GM19397 (cell line): ENCODE measurements at regions not wholly inside any gene's neighbourhood (a gene's known extent, or its start where the extent isn't known, plus 50 kb on each side); places are given as distances from the start of the nearest gene placed in this dataset.

Source experiments
- ATAC-seq: cut with Tn5 transposase; IDR thresholded peaks from one replicate; pipeline ENCODE4 v1.9.1; 2021; ENCODE audit warnings: mild to moderate bottlenecking, moderate library complexity; ENCODE audit not compliant: unreplicated experiment

- no peak for ATAC-seq
Measured at GRCh38 chr10:128461991-128462390, 335.8 kb upstream of the MKI67 start.

GRCh38 chr10:128462844-128463243 lies 336.6 kb upstream of the MKI67 start:
- ATAC-seq, result no peak

- no peak for ATAC-seq
Measured at GRCh38 chr10:128463991-128464760, 338.0 kb upstream of the MKI67 start.

- no peak for ATAC-seq
Measured at GRCh38 chr10:128465697-128466096, 339.5 kb upstream of the MKI67 start.

- ATAC-seq, result no peak
Measured at GRCh38 chr10:128466831-128467371, 340.7 kb upstream of the MKI67 start.

GRCh38 chr10:128468462-128468861 lies 342.2 kb upstream of the MKI67 start:
- ATAC-seq, result no peak

DNA sequence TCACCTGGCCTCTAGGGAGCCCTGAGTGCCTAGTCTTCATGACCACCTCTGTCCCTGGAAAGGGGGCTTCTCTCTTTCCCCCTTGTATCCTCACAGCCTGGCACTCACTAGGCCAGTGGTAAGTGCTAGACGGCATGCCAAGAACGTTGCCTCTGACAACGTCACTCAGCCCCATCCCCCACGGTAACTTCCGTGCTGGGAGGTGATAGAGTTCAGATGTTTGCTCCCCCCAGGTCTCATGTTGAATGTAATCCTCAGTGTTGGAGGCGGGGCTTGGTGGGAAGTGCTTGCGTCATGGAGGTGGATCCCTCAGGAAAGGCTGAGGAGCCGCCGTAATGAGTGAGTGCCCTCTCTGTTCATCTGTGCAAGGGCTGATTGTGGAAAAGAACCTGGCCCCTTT lies 343.3 kb upstream of the MKI67 start:
- no peak for ATAC-seq

GRCh38 chr10:128470321-128470965 lies 344.2 kb upstream of the MKI67 start:
- no peak for ATAC-seq

GRCh38 chr10:128471151-128471550 lies 344.9 kb upstream of the MKI67 start:
- ATAC-seq, result no peak

DNA sequence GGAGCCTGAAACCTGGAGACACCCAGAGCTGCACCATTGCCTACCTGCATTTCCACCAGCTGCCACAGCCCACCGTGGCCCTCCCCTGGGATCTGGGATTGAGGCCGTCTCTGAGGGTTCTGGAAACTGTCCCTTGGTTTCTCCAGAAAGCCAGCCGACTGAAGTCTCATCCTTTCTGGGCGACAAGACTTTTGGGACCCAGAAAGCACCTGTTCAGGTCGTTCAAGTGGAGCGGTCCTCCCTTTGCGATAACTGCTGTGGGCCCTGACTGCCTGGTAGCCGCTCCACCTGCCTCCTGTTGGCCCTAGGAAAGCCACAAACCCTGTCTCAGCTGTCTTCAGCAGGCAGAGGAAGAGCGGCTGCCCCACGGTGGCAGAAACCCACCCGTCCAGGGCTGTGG lies 346.0 kb upstream of the MKI67 start:
- ATAC-seq, result no peak

GRCh38 chr10:128473396-128473795 lies 347.2 kb upstream of the MKI67 start:
- ATAC-seq, result no peak

- ATAC-seq, result no peak
Measured at GRCh38 chr10:128473911-128474310, 347.7 kb upstream of the MKI67 start.

DNA sequence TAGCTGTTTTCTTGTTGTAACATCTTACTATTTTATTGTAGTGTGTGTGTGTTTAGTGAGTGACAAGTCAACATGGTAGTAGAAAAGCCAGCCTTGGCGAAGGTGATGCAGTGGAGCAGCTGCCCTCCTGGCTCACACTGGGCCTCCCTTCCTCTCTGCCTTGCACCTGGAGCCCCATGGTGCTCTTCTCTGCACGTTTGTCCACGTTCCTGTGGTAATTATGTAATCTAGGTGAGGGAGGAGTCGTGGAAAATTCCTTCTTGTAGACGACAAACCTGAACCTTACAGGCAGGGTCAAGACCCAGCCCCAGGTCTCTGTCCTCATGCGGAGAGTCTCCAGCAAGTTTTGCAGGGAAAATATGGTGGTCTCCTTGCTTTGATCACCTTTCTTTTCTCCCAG lies 348.3 kb upstream of the MKI67 start:
- no peak for ATAC-seq

DNA sequence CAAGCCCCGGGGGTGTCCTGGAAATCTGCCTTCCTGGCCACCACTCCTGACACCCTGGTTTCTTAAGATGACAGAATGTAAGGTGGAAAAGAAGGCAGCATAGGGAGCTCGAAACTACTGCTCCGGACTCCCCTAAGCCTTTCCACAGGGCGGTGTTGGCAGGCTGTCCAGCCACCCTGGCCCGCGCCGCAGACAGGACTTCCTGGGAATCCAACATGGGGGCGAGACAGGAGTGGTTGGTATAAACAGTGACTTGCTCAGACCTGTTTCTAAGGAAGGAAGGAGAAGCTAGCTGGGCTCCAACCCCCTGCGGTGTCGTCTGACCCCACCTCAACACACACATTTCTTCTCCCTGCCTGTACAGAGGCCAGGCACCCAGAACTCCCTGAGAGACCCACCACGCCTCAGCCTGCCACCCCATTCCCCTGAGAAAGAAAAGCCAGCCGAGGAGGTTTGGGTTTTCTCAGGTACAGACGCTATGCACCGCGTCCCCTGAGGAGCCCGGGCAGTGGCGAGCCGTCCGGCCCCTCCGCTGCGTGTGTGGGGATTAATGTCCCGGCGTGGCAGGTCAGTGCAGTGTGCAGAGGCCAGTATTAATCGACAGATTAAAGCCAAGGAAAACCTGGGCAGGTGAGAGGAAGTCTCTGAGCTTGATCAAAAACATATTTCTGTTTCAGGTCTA lies 349.6 kb upstream of the MKI67 start:
- ATAC-seq, result no peak

DNA sequence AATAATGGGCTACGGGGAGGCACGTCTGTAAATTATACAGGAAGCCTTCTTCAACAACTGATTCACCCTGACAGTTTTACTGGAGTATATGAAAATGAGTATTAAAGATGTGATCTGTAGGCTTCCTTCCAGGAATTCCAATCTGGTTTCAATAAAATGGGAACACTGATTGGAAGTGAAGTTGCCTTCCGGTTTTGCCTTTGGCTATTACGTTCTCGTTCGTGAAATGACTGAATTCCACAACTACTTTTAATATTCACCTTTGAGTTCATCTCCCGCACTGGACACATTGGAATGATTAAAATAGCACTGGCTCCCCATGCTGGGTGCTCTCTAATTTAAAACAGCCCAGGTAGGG lies 350.1 kb upstream of the MKI67 start:
- no peak for ATAC-seq

- ATAC-seq, result no peak
Measured at GRCh38 chr10:128476845-128477244, 350.6 kb upstream of the MKI67 start.

- ATAC-seq, result no peak
Measured at GRCh38 chr10:128480601-128481000, 354.4 kb upstream of the MKI67 start.

GRCh38 chr10:128481152-128481840 lies 355.1 kb upstream of the MKI67 start:
- no peak for ATAC-seq

GRCh38 chr10:128482052-128482451 lies 355.8 kb upstream of the MKI67 start:
- no peak for ATAC-seq

GRCh38 chr10:128483216-128483615 lies 357.0 kb upstream of the MKI67 start:
- ATAC-seq, result no peak

- no peak for ATAC-seq
Measured at GRCh38 chr10:128484041-128484440, 357.8 kb upstream of the MKI67 start.
